HG03196 (cell line): ENCODE measurements at regions not wholly inside any gene's neighbourhood (a gene's known extent, or its start where the extent isn't known, plus 50 kb on each side); places are given as distances from the start of the nearest gene placed in this dataset.

ENCODE experiments used
- ATAC-seq: cut with Tn5 transposase; IDR thresholded peaks from one replicate; pipeline ENCODE4 v1.9.1; 2021; ENCODE audit not compliant: unreplicated experiment

GRCh38 chr11:134712228-134713145 is 300.4 kb upstream of the B3GAT1 start:
- ATAC-seq = no peak

GRCh38 chr11:134711588-134711987 is 299.5 kb upstream of the B3GAT1 start:
- no peak for ATAC-seq

- no peak for ATAC-seq
Observed at GRCh38 chr11:134710861-134711407, 298.9 kb upstream of the B3GAT1 start.

GRCh38 chr11:134705858-134706257 is 293.8 kb upstream of the B3GAT1 start:
- ATAC-seq = no peak

DNA sequence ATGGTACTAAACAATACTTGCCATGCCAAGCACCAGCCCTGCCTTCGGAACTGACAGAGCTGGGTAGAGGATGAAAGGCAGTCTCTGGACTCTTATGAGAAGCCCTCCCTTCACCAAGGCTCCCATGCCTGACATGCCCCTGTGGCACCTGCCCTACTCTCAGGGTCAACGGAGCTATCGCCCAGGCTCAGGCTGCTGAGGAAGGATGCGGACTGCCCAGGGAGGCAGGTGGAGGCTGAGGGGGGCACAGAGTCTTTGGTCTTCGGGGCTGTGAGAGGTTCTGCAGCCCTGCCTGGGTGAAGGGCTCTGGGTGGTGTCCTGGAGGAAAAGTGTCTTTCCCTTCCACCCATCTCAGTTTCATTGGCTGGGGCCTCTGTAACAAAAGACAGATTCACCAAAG is 290.8 kb upstream of the B3GAT1 start:
- no peak for ATAC-seq

DNA sequence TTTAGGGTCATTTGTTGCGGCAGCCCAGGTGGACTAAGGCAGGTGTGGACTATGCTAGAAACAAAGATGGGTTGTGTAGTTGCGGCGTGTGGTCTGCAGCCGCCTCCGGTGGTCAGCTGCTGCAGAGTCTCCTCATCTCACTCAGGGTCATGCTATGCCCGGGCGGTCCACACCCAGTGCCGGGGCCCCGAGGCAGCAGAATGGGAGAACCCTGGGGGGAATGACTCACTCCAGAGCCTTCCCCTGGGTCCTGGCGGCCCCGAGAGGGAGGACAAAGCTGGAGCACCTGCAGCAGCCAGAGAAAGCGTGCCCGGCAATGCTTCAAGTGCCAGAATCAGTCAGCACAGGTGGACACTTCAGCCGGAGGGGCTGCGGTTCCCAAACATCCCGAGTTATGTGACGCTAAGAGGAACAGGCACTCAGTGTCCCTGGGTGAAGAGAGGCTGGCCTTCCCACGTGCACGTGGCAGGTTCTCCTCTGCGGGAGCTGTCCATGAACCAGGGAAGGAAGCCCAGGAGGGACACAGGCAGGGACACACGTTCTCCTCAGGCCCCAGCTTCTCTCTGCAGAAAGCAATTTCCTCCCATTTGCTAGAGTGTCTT is 289.6 kb upstream of the B3GAT1 start:
- ATAC-seq = no peak

- ATAC-seq = no peak
Observed at GRCh38 chr11:134700101-134700640, 288.1 kb upstream of the B3GAT1 start.

- no peak for ATAC-seq
Observed at GRCh38 chr11:134696455-134696854, 284.4 kb upstream of the B3GAT1 start.

- ATAC-seq = no peak
Observed at GRCh38 chr11:134691985-134692384, 279.9 kb upstream of the B3GAT1 start.

DNA sequence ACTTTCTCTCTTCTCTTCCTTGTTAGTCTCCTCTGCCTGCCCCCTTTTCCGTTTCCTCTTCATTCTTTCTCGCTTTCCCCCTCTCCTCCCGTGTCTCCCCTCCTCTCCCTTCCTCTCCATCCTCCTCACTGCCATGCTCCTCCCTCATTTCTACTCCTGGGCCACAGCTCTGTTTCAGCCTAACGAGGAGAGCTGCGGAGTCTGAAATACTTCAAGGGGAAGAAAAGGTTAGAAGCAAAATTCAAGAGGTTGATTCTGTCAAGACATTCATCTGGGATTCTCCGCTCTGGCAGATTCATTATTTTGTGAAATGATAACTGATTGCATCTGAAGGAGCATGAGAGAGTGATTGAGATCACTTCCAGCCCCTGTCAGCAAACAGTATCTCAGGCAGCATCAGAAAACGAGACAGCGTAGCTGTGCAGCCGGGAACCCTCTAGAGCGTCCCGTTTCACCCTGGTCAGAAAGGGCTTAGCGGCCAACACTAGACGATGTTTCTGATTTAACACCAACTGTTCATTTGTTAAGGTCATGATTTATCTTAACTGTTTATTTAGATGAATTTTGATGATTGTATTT is 279.3 kb upstream of the B3GAT1 start:
- no peak for ATAC-seq

DNA sequence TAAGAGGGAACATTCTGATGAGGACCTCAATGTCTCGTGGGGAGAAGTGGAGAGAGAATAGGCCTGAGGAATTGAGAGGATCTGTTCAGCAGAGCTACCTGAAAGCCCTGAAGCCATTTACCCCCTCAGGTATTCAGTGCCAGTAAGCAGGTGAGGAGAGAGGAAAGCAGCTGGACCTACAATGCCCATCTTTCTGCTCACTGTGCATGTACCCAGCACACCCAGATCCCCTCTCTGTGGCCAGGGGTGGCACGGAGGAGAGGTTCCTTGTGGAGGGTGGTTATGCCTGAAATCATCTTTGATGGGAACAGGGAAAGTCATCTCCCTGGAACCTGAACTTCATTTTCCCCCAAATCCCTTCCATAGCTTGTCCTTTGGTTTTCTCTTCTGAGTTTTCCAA is 277.8 kb upstream of the B3GAT1 start:
- ATAC-seq = no peak

DNA sequence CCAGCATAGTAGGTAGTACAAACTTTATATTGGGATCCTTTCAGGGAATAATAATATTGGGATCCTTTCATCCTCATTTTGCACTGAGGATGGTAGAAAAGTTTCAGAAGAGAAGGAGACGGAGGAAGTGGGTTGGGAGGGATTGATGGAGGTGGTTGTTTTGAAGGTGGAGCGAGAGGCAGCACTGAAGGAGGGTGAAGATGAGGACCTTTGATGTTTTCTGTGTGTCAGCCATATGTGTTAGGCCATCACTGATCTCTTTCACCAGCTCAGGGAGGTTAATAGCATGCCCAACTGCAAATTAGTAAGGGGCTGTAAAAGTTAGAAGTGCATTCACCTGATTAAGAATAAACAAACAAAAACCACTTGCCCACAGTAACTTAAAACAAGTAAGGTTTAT is 275.5 kb upstream of the B3GAT1 start:
- ATAC-seq = no peak

DNA sequence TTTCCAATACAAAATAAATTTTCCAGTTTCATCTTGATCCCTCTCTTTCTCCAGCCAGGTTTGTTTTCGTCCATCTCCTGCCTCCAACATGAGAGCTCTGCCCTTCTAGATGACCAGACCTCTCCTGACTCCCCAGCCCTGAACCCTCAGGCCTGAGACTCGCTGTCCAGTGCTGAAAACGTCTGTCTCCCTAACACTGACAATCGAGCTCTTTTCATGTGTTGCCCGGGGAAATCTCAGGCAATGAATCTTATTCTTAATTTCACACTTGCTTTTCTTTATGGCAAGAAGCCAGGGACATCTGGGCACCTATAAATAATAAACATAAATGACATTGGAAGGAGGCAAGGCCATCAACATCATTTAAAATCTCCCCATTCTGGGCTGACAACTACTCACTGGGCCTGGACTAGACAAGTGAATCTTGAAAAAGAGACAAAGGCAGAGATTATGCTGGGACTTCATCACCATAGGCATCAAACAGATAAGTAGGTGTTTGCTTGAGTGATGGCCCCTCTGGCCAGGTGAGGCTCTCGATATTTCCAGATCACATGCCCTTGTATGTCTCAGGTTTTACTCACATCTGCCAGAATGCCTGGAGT is 274.5 kb upstream of the B3GAT1 start:
- ATAC-seq = no peak

- no peak for ATAC-seq
Observed at GRCh38 chr11:134685793-134686380, 273.8 kb upstream of the B3GAT1 start.

- ATAC-seq = no peak
Observed at GRCh38 chr11:134684576-134684975, 272.5 kb upstream of the B3GAT1 start.

DNA sequence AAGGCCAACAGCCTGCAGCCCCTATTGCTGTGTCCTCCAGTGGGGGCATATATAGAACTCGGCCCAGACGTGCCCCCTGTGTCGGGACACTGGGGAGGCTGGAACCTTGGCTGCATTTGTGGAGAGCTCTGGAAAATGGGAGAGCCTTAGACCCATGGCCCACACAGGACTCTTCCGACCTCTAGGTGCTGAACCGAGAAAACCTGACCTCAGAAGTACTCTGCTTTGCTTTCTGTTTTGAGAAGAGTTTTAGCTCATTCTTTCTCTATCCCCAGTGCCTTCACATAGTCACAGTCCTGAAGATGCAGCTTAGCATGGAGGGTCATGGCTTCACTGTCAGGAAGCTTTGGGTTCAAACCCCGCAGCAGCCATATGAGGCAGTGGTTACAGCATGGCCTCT is 271.8 kb upstream of the B3GAT1 start:
- no peak for ATAC-seq

DNA sequence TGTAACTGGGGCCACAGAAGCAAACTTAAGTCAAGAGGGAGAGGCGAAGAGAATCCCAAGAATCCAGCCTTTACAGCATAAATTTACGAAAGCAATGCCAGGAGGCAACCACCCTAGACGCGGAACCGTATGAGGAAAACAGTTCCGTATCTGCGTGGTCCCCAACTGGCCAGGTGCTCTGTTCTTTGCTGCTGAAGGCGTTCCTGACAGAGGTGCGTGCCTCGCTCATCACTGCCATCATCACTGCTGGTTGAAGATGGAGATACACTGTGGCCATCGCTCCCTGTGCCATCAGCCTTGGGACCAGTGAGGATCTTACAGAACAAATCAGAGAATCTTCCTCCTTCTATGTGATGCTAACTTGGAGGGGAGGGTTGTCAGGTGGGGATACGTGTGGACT is 270.5 kb upstream of the B3GAT1 start:
- no peak for ATAC-seq

DNA sequence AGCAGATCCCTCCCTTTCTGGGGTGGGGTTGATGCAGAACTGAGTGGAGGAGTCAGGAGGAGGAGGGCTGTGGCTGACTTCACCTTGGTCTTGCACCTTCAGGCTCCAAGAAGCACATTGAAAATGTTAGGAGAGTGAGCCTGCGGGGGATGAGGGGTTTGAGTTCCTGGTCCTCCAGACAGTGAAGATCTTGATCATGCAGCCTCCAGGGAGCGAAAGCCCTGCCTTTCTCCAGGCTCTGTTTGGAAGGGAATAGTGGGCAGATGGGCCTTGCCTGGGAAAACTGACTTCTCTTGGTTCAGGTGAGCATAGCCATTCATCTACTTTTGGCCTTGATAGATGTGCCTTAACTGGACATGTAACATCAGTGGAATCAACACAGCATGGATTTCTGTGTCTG is 267.6 kb upstream of the B3GAT1 start:
- ATAC-seq = no peak

DNA sequence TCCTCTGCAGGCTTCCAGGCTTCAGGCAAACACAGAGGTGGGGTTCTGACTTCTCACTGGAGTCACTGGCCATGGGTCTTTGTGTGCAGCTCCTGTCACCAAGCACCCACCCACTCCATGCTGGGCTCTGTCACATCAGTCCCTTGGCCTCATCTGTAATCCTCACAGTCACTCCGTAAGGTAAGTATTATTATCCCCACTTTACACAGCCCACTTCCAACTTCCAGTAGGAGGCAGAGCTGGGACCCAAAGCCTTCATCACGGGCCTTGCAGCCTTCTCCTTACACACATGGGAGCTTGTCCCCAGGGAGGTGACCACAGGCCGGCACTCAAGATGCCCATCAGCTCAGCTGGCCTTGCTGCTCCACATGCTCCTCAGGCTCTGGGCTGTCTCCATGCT is 266.7 kb upstream of the B3GAT1 start:
- ATAC-seq = no peak

DNA sequence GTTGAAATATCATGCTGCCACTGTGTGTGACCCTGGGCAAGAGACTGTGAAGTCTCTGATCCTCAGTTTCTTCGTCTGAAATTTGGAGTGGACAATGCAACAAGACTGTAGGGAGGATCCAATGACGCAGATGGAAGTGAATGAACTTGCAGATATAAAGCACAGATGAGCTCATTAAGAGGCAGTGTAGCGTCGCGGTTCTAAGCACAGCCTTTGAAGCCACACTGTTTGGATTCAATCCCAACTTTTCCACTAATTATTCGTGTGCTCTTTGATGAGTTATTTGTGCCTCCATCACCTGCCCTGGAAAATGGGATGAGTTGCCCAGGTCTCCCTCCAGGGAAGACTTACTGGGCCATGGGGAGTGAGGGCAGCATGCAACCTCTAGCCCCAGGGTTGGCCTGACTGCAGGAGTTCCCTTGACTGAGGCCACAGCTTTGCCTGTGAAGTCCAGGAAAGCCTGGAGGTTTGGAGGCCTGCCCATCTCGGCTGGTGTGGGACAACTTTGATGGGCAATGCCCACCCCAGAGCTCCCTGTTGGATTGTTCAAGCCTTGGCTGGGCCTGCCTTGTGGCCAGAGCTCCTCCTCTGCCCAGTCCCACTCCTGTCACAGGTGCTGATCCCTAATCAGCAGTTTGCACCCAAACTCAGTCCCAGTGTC is 266.0 kb upstream of the B3GAT1 start:
- ATAC-seq = no peak
